HEK293 (cell line): ENCODE measurements at regions not wholly inside any gene's neighbourhood (a gene's known extent, or its start where the extent isn't known, plus 50 kb on each side); places are given as distances from the start of the nearest gene placed in this dataset.

Source experiments
- CTCF ChIA-PET: fragments of 350-600 bp; formaldehyde crosslinking; extraction: SDS; loops from one replicate; lab custom pipeline; 2021; ENCODE audit warnings: antibody characterized with exemption; lab: Yijun Ruan, JAX
- POLR2A ChIA-PET: fragments of 300-600 bp; formaldehyde crosslinking; extraction: SDS; loops from one replicate; lab custom pipeline; 2020; ENCODE audit warnings: antibody characterized with exemption, inconsistent platforms; lab: Yijun Ruan, JAX
- H3K27ac ChIP-seq: fragments of 200-500 bp; sonication (Bioruptor generic); 2 replicates; pipeline ENCODE4 v1.5.1; 2014; ENCODE audit warnings: low read depth, low read length, control low read depth, inconsistent platforms; ENCODE audit errors: extremely low read depth
- H3K36me3 ChIP-seq, 2 experiments: fragments of 200-500 bp in 1 of 2; sonication (Bioruptor generic) in 1 of 2; 1 replicate in 1 of 2; 2 replicates in 1 of 2; pipeline ENCODE4 v1.5.1; 2014 to 2017; ENCODE audit warnings: inconsistent platforms in 2 of 2, low read length in 2 of 2; ENCODE audit not compliant: control insufficient read depth in 2 of 2, insufficient read depth in 1 of 2
- H3K4me1 ChIP-seq: fragments of 200-500 bp; sonication (Bioruptor generic); 2 replicates; pipeline ENCODE4 v1.5.1; 2014; ENCODE audit warnings: mild to moderate bottlenecking, low read length, inconsistent platforms; ENCODE audit not compliant: control insufficient read depth, insufficient read depth
- H3K4me3 ChIP-seq: 2 replicates; pipeline ENCODE4 v1.5.1; 2011; ENCODE audit warnings: low read depth, mild to moderate bottlenecking, control low read depth, low read length, moderate library complexity
- H3K9me3 ChIP-seq: fragments of 200-500 bp; sonication (Bioruptor generic); 2 replicates; pipeline ENCODE4 v1.5.1; 2014; ENCODE audit warnings: low read depth, low read length, inconsistent platforms; ENCODE audit not compliant: control insufficient read depth, insufficient read depth
- GLIS1 ChIP-seq: fragments of 450-650 bp; formaldehyde crosslinking; IDR thresholded peaks from 2 replicates; pipeline ENCODE4 v1.5.1; 2016; ENCODE audit warnings: missing biosample characterization, missing genetic modification characterization
- MEIS1 ChIP-seq: sonication (generic); formaldehyde crosslinking; IDR thresholded peaks from 2 replicates; pipeline ENCODE4 v1.8.1; 2022; ENCODE audit warnings: missing genetic modification reagents, mild to moderate bottlenecking, borderline replicate concordance
- OVOL3 ChIP-seq: fragments of 450-650 bp; formaldehyde crosslinking; IDR thresholded peaks from 2 replicates; pipeline ENCODE4 v1.5.1; 2016; ENCODE audit warnings: missing biosample characterization, missing genetic modification characterization
- PRDM1 ChIP-seq: fragments of 450-650 bp; formaldehyde crosslinking; IDR thresholded peaks from 2 replicates; pipeline ENCODE4; 2016; ENCODE audit warnings: missing biosample characterization, missing genetic modification characterization
- REPIN1 ChIP-seq: fragments of 450-650 bp; formaldehyde crosslinking; IDR thresholded peaks from 2 replicates; pipeline ENCODE4 v1.5.1; 2017; ENCODE audit warnings: missing biosample characterization, missing genetic modification characterization, low read depth
- TSHZ1 ChIP-seq: fragments of 450-650 bp; formaldehyde crosslinking; IDR thresholded peaks from 2 replicates; pipeline ENCODE4 v1.5.1; 2016; ENCODE audit warnings: missing biosample characterization, missing genetic modification characterization, borderline replicate concordance
- ZBTB1 ChIP-seq: fragments of 450-650 bp; formaldehyde crosslinking; IDR thresholded peaks from 2 replicates; pipeline ENCODE4 v1.5.1; 2016; ENCODE audit warnings: missing biosample characterization, missing genetic modification characterization
- ZBTB10 ChIP-seq: fragments of 450-650 bp; formaldehyde crosslinking; IDR thresholded peaks from 2 replicates; pipeline ENCODE4 v1.5.1; 2016; ENCODE audit warnings: missing biosample characterization, missing genetic modification characterization
- ZBTB17 ChIP-seq: fragments of 450-650 bp; formaldehyde crosslinking; IDR thresholded peaks from 2 replicates; pipeline ENCODE4 v1.5.1; 2016; ENCODE audit warnings: missing biosample characterization, missing genetic modification characterization
- ZBTB21 ChIP-seq: fragments of 450-650 bp; formaldehyde crosslinking; IDR thresholded peaks from 2 replicates; pipeline ENCODE4 v1.5.1; 2017; ENCODE audit warnings: missing biosample characterization, missing genetic modification characterization
- ZFP69B ChIP-seq: fragments of 450-650 bp; formaldehyde crosslinking; IDR thresholded peaks from 2 replicates; pipeline ENCODE4 v1.5.1; 2016; ENCODE audit warnings: missing biosample characterization, missing genetic modification characterization
- ZNF19 ChIP-seq: fragments of 450-650 bp; formaldehyde crosslinking; IDR thresholded peaks from 2 replicates; pipeline ENCODE4; 2016; ENCODE audit warnings: missing biosample characterization, missing genetic modification characterization, low read depth
- ZNF266 ChIP-seq: fragments of 450-650 bp; formaldehyde crosslinking; IDR thresholded peaks from 2 replicates; pipeline ENCODE4 v1.5.1; 2016; ENCODE audit warnings: missing biosample characterization, missing genetic modification characterization, low read depth
- ZNF335 ChIP-seq: fragments of 450-650 bp; formaldehyde crosslinking; conservative IDR thresholded peaks from 2 replicates; pipeline ENCODE4 v1.5.1; 2016; ENCODE audit warnings: missing biosample characterization, missing genetic modification characterization
- ZNF571 ChIP-seq: fragments of 450-650 bp; formaldehyde crosslinking; IDR thresholded peaks from 2 replicates; pipeline ENCODE4 v1.5.0; 2017; ENCODE audit warnings: missing biosample characterization, missing genetic modification characterization
- ZNF776 ChIP-seq: fragments of 450-650 bp; formaldehyde crosslinking; IDR thresholded peaks from 2 replicates; pipeline ENCODE4 v1.5.0; 2017; ENCODE audit warnings: missing biosample characterization, missing genetic modification characterization, borderline replicate concordance
- ZXDB ChIP-seq: fragments of 450-650 bp; formaldehyde crosslinking; IDR thresholded peaks from 2 replicates; pipeline ENCODE4 v1.5.1; 2016; ENCODE audit warnings: missing biosample characterization, missing genetic modification characterization
- TF ChIP-seq, protein P1 (sequence below): fragments of 450-650 bp; formaldehyde crosslinking; IDR thresholded peaks from 2 replicates; pipeline ENCODE4 v1.5.1; 2016; ENCODE audit warnings: missing biosample characterization, missing genetic modification characterization
- TF ChIP-seq, protein P2 (sequence below): fragments of 450-650 bp; formaldehyde crosslinking; IDR thresholded peaks from 2 replicates; pipeline ENCODE4 v1.5.1; 2016; ENCODE audit warnings: missing biosample characterization, missing genetic modification characterization
- TF ChIP-seq, protein P3 (sequence below): fragments of 450-650 bp; formaldehyde crosslinking; IDR thresholded peaks from 2 replicates; pipeline ENCODE4 v1.5.1; 2016; ENCODE audit warnings: missing biosample characterization, missing genetic modification characterization
- TF ChIP-seq, protein P4 (sequence below): fragments of 450-650 bp; formaldehyde crosslinking; IDR thresholded peaks from 2 replicates; pipeline ENCODE4 v1.5.1; 2017; ENCODE audit warnings: missing biosample characterization, missing genetic modification characterization

DNA sequence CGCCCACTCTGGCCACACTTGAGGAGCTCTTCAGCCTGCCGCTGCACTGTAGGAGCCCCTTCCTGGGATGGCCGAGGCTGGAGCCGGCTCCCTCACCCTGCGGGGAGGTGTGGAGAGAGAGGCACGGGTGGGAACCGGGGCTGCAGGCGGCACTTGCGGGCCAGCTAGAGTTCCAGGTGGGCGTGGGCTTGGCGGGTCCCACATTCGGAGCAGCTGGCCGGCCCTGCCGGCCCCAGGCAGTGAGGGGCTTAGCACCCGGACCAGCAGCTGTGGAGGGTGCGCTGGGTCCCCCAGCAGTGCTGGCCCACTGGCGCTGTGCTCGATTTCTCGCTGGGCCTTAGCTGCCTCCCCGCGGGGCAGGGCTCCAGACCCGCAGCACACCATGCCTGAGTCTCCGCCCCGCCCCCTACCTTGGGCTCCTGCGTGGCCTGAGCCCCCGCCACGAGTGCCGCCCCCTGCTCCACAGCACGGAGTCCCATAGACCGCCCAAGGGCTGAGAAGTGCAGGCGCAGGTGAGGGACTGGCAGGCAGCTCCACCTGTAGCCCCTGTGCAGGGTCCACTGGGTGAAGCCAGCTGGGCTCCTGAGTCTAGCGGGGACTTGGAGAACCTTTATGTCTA lies 71.9 kb downstream of the IL12A start (continued):
- TF ChIP-seq TSHZ1 (tag by site-specific recombination): no peak
- TF ChIP-seq, protein P1, sequence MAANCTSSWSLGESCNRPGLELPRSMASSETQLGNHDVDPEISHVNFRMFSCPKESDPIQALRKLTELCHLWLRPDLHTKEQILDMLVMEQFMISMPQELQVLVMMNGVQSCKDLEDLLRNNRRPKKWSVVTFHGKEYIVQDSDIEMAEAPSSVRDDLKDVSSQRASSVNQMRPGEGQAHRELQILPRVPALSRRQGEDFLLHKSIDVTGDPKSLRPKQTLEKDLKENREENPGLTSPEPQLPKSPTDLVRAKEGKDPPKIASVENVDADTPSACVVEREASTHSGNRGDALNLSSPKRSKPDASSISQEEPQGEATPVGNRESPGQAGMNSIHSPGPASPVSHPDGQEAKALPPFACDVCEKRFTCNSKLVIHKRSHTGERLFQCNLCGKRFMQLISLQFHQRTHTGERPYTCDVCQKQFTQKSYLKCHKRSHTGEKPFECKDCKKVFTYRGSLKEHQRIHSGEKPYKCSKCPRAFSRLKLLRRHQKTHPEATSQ (tag by site-specific recombination): no peak
- no peak for TF ChIP-seq ZNF19 (tag by site-specific recombination)
- TF ChIP-seq ZBTB1 (tag by site-specific recombination): no peak
- TF ChIP-seq, protein P2, sequence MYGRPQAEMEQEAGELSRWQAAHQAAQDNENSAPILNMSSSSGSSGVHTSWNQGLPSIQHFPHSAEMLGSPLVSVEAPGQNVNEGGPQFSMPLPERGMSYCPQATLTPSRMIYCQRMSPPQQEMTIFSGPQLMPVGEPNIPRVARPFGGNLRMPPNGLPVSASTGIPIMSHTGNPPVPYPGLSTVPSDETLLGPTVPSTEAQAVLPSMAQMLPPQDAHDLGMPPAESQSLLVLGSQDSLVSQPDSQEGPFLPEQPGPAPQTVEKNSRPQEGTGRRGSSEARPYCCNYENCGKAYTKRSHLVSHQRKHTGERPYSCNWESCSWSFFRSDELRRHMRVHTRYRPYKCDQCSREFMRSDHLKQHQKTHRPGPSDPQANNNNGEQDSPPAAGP (tag by site-specific recombination): no peak
- TF ChIP-seq, protein P3, sequence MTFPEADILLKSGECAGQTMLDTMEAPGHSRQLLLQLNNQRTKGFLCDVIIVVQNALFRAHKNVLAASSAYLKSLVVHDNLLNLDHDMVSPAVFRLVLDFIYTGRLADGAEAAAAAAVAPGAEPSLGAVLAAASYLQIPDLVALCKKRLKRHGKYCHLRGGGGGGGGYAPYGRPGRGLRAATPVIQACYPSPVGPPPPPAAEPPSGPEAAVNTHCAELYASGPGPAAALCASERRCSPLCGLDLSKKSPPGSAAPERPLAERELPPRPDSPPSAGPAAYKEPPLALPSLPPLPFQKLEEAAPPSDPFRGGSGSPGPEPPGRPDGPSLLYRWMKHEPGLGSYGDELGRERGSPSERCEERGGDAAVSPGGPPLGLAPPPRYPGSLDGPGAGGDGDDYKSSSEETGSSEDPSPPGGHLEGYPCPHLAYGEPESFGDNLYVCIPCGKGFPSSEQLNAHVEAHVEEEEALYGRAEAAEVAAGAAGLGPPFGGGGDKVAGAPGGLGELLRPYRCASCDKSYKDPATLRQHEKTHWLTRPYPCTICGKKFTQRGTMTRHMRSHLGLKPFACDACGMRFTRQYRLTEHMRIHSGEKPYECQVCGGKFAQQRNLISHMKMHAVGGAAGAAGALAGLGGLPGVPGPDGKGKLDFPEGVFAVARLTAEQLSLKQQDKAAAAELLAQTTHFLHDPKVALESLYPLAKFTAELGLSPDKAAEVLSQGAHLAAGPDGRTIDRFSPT (tag by site-specific recombination): no peak
- TF ChIP-seq ZXDB (tag by site-specific recombination): no peak
- no peak for TF ChIP-seq PRDM1 (tag by site-specific recombination)
- no peak for TF ChIP-seq ZNF266 (tag by site-specific recombination)
- TF ChIP-seq OVOL3 (tag by site-specific recombination): no peak

DNA sequence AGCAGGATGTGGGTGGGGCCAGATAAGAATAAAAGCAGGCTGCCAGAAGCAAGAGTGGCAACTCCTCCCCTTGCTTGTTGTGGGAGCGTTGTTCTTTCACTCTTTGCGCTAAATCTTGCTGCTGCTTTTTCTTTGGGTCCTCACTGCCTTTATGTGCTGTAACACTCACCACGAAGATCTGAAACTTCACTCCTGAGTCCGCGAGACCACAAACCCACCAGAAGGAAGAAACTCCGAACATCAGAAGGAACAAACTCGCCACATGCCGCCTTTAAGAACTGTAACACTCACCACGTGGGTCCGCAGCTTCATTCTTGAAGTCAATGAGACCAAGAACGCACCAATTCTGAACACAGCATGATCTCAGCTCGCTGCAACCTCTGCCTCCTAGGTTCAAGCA lies 72.9 kb downstream of the IL12A start:
- H3K36me3 ChIP-seq: no peaks in the 10 kb centered on the region
- no peaks in the 10 kb centered on the region for H3K4me1 ChIP-seq
- ChIA-PET CTCF (interaction anchor here (0.6 kb wide), 1 partner anchor 590 kb away, joined by 3 read pairs; no protein-coding TSS in a partner anchor), POLR2A (no interaction called here)
- H3K4me3 ChIP-seq: no peak overlapping the region
- no peak overlapping the region for H3K27ac ChIP-seq
- H3K9me3 ChIP-seq: no peaks in the 10 kb centered on the region
- no peak for TF ChIP-seq ZBTB21 (tag by site-specific recombination)
- no peak for TF ChIP-seq GLIS1 (tag by site-specific recombination)
- TF ChIP-seq ZNF335: no peak
- no peak for TF ChIP-seq ZNF571
- no peak for TF ChIP-seq MEIS1 (CRISPR knock-in tag)
- TF ChIP-seq REPIN1: no peak
- no peak for TF ChIP-seq ZFP69B (tag by site-specific recombination)
- TF ChIP-seq ZNF776 (tag by site-specific recombination): no peak
- no peak for TF ChIP-seq ZBTB17 (tag by site-specific recombination)
- TF ChIP-seq, protein P4, sequence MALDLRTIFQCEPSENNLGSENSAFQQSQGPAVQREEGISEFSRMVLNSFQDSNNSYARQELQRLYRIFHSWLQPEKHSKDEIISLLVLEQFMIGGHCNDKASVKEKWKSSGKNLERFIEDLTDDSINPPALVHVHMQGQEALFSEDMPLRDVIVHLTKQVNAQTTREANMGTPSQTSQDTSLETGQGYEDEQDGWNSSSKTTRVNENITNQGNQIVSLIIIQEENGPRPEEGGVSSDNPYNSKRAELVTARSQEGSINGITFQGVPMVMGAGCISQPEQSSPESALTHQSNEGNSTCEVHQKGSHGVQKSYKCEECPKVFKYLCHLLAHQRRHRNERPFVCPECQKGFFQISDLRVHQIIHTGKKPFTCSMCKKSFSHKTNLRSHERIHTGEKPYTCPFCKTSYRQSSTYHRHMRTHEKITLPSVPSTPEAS (tag by site-specific recombination): no peak
- TF ChIP-seq ZBTB10: no peak
